ENCODE measurements at regions not wholly inside any gene's neighbourhood (a gene's known extent, or its start where the extent isn't known, plus 50 kb on each side); places are given as distances from the start of the nearest gene placed in this dataset.

DNA sequence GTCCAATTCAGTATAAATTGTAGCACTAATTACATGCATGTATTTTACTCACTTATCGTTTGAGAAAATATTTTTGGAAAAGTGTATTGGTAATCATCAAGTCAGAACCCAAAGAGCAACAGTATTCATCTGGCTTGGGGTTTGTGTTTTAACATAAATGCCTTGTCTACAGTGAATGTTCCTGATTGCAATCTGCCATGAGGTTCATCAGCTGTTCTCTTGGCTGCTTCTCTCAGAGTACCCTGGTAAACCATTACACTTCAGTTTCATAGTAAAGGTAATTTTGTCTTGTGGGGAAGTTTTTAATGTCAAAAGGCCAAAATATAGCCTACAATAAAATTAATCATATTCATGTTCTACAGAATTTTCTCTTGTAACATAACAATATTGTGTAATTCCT is 150.3 kb downstream of the IFI44 start:
- no peak for DNase-seq

DNA sequence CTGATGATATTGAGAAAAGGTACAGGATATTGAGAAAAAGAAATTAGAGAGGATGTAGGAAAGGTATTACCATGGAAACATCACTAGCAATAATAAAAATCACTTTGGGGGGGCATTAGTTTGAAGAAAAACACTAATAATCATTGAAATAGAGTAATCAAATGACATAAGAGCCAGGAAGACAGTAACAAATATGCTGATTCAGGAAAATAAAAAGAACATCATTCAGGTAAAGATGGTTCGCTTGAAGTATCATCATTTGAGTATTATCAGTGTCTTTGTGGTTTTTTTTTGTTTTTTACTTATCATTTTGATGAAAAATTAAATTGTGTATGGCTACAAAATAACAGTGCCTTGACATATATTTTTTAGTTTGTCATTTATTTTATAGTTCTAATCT is 164.5 kb downstream of the IFI44 start:
- no peak for DNase-seq

DNA sequence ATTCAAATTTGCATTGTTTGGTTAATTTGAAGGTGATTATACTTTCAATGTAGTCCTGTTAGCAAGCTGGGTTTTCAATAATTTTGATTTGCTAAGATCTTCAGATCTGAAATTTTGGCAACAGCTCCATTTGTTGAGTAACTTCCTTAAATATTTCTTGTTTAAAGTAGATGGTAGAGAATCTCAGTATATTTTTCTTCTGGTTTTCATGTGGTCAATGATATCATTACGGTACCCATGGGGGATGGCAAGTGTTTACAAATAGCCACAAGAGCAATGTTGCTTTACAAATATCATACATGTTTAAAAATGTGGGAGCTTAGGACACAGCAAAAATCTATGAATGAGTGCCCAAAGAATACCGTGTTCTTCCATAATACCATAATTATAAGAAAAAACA is 175.9 kb downstream of the IFI44 start:
- DNase-seq: no peak

DNA sequence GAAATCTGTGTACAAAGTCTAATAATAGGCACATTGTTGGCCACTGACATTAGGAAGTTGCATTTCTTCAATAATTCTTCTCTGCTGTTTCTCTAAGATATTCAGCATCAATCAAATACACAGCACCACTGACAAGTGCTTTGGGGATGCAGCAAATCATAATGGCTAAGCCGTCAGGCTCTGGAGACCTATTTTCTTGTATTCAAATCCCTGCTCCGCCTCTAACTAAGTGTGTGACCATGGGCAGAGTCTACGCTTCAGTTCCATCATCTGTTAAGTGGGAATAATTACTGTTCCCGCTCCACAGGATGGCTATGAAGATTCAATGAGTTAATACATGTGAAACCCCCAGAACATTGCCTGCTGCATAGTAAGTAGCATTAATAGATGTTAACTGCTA is 176.9 kb downstream of the ADGRL4 start:
- no peak for DNase-seq

DNA sequence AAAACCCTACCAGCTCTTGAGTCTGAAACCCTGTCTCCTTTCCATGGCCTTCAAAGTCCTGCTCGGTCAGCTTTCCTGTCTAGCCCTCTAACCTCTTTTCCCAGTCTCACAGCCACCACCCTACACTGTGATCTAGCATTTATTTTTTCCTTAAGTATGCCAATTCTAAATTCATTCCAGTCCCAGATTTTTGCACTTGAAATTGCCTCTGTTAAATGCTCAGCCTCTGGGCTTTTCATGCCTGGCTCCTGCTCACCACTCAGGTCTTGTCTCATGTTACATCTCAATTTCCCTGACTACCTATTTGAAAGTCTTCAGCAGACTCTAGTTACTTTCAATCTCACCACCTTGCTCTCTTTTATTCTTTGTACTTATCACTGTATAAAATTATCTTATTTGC is 176.2 kb downstream of the ADGRL4 start:
- no peak for DNase-seq

DNA sequence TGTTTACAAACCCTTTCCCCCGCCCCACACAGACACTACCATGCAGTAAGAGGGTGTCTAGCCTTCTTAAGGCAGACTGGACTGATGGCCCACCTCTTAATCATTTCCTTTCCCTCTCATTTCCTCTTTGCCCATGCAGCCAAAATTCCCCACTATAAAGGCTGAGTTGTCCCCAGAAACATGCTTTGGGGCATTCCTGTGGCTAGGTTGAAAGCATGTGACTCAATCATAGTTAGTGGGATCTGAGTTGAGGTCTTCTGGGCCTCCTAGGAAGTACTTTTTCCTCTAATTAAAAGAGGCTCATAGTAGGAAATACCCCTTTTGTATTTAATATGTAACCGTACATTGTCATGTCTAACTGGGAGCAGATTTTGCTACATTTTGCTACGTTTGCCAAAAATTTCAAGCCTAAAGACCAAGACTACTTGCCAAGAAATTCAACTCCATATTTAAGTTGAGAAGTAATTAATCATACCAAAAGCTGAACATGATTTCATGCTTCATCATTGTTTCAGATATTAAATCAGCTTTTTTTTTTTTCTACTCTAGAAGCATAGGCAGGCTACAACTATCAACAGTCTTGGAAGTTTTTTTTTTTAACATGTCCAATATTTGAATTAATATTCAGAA is 174.7 kb downstream of the ADGRL4 start:
- DNase-seq: no peak

DNA sequence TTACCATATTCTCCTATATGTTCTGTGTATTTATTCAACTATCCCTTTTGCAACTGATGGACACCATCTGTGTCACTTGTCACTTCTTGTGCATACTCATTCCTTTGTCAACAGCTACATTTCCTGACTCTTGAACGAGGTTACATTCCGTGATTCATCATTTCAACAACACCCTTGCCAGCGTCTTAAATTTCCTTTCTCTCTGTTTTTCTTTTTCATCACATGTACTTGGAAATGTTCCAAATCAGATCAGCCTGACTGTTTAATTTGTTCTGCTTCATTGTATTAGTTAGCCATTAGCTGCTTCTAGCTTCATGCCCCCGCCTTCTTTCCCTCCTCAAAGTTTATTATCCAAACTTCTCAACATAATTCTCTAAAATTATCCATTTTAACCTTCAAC is 173.0 kb downstream of the ADGRL4 start:
- DNase-seq: no peak

DNA sequence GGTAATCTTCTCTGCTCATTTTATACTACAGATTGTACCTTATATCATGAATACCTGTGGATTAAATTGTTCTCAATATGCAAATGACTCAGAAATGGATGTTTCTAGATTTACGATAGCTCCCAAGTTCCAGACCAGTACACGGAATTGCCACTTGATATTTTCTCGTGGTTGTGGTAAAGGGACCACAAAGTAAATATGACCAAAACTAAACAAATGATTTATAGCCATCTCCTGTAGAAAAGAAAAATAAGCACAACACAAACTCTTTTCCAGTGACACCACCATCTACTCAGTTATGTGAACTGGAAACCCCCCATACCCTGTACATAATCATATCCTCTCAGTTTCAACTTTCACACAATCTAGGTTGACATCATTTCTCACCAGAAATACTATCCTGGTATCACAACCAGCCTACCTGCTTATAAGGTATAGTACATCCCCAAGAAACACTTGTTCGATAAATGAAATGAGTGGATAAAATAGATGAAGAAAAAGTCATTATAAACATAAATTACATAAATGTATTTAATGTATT is 172.3 kb downstream of the ADGRL4 start:
- no peak for DNase-seq

DNA sequence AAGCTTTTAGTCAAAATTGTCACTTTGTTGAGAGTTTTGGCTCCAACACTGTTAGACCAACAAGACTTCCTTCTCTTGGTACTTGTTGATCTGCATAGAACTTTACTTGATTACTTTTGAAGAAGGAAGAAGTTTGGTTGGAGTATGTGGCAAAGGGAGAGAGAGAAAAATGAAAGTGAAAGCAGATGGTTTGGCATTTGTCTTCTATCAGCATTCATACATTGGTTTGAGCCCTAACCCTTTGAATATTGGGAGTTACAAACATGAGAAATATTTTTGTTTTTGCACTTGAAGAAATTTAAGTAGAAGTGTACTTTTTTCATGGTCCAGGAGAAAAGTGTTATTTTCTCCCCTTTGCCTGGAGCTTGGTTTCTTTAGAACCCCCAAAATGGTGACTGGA is 169.8 kb downstream of the ADGRL4 start:
- DNase-seq: no peak

DNA sequence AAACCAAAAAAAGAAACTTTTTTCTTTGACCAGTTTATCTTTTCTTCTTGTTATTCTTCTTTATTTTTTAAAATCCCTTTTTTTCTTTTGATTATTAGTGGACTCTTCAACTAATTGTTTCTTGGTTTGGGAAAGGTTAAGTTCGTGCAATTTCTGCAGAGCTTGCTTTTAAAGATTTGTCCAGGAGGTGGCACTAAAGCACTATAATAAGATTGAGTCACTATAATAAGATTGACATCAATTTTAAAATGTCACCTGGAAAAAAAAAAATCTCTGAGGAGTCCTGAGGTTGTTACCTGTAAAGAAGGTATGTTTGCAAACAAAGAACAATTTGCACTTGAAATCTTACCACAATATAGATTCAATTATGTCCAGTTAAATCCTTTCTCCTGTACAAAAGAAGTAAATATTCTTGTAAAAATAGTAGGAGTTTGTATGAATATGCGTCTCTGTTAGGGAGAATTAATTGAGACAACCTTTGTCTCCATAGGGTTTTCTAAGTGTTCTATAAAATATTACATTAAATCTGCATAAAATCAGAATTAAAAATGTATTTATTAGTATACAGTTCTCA is 166.7 kb downstream of the ADGRL4 start:
- DNase-seq: peak; percentile 30

All from stimulated activated CD4-positive, alpha-beta T cell treated with anti-CD3 and anti-CD28 coated beads, Interleukin-4, amount 100 ng/mL, for 24 hours (primary cell).